GM23248 (cell line): ENCODE measurements at regions not wholly inside any gene's neighbourhood (a gene's known extent, or its start where the extent isn't known, plus 50 kb on each side); places are given as distances from the start of the nearest gene placed in this dataset.

ENCODE experiments used
- DNase-seq: peaks from one replicate; pipeline ENCODE4 v3.0.0-alpha.2; 2015
- H2AFZ ChIP-seq: fragments of 200-600 bp; sonication (generic); 2 replicates; pipeline ENCODE4 v1.6.1; 2016; ENCODE audit warnings: antibody characterized with exemption
- H3F3A ChIP-seq: fragments of 200-600 bp; sonication (generic); 2 replicates; pipeline ENCODE4 v1.6.1; 2016; ENCODE audit warnings: mild to moderate bottlenecking, antibody characterized with exemption, mixed run types; ENCODE audit not compliant: insufficient read depth
- H3K27ac ChIP-seq: fragments of 200-600 bp; sonication (generic); 2 replicates; pipeline ENCODE4 v1.5.1; 2016; ENCODE audit warnings: mild to moderate bottlenecking
- H3K27me3 ChIP-seq: fragments of 200-600 bp; sonication (generic); replicated peaks from 2 replicates; pipeline ENCODE4 v1.6.1; 2016; ENCODE audit warnings: mild to moderate bottlenecking; ENCODE audit not compliant: insufficient read depth
- H3K36me3 ChIP-seq: fragments of 200-600 bp; sonication (generic); 2 replicates; pipeline ENCODE4 v1.6.1; 2016; ENCODE audit warnings: low read depth, mild to moderate bottlenecking
- H3K4me1 ChIP-seq: fragments of 200-600 bp; sonication (generic); 2 replicates; pipeline ENCODE4 v1.6.1; 2016; ENCODE audit warnings: mild to moderate bottlenecking; ENCODE audit not compliant: insufficient read depth
- H3K4me2 ChIP-seq: fragments of 200-600 bp; sonication (generic); one replicate; pipeline ENCODE4 v1.6.1; 2016; ENCODE audit warnings: mild to moderate bottlenecking; ENCODE audit not compliant: unreplicated experiment
- H3K4me3 ChIP-seq: fragments of 200-600 bp; sonication (generic); 2 replicates; pipeline ENCODE4 v1.5.1; 2016; ENCODE audit warnings: mild to moderate bottlenecking
- H3K79me2 ChIP-seq: fragments of 200-600 bp; sonication (generic); 2 replicates; pipeline ENCODE4 v1.6.1; 2016; ENCODE audit warnings: mild to moderate bottlenecking; ENCODE audit not compliant: insufficient read depth
- H3K9ac ChIP-seq: fragments of 200-600 bp; sonication (generic); 2 replicates; pipeline ENCODE4 v1.6.1; 2016; ENCODE audit warnings: mild to moderate bottlenecking
- H3K9me2 ChIP-seq: fragments of 200-600 bp; sonication (generic); 2 replicates; pipeline ENCODE4 v1.6.1; 2016; ENCODE audit warnings: mixed run types, mild to moderate bottlenecking, moderate library complexity; ENCODE audit not compliant: insufficient read depth
- H3K9me3 ChIP-seq: fragments of 200-600 bp; sonication (generic); one replicate; pipeline ENCODE4 v1.6.1; 2017; ENCODE audit warnings: low read depth
- H4K20me1 ChIP-seq: fragments of 200-600 bp; sonication (generic); 2 replicates; pipeline ENCODE4 v1.6.0; 2016; ENCODE audit not compliant: insufficient read depth
- EZH2 ChIP-seq: fragments of 200-600 bp; sonication (generic); IDR thresholded peaks from 2 replicates; pipeline ENCODE4 v1.6.1; 2018; ENCODE audit warnings: antibody characterized with exemption, mild to moderate bottlenecking; ENCODE audit not compliant: insufficient read depth, poor library complexity, severe bottlenecking
- EZH2phosphoT487 ChIP-seq: fragments of 200-600 bp; sonication (generic); IDR thresholded peaks from 2 replicates; pipeline ENCODE4 v1.6.1; 2018; ENCODE audit warnings: antibody characterized with exemption, moderate library complexity, mild to moderate bottlenecking, low read depth; ENCODE audit not compliant: insufficient read depth
- WGBS, 2 experiments: methylation state at CpG; one replicate each; pipeline ENCODE4 v1.1.6; 2015 to 2017; ENCODE audit warnings: low lambda C conversion rate in 2 of 2, low coverage in 1 of 2; ENCODE audit errors: missing lambda C conversion rate in 2 of 2; 5-methylcytosine and 5-hydroxymethylcytosine counted together
- in situ Hi-C: fragments of 300-500 bp; cut with MboI; formaldehyde crosslinking; loops from 2 replicates; pipeline ENCODE4 v1.15.0; 2020

DNA sequence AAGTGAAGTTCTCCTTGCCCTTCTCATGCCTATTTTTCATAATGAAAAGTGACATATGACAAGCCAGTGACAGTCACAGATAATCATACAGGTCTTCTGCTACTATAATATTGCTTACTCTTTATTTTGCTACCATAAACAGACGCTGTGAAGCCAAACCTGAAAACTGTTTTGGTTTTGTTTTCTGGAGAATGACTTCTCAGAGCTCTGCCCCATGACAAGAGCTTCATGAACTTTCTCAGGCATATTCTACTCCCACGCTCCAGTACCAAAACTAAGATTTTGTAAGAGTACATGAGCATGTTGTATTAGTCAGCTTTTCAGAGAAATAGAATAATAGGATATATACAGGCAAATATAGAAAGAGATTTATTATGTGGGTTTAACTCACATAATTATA, 64.3 kb upstream of the VTCN1 start:
- in situ Hi-C loops, result no loop called here
- H3K27me3 ChIP-seq, result no peaks in the 10 kb centered on the region
- no peaks in the 10 kb centered on the region for H3K9me3 ChIP-seq
- H3K4me3 ChIP-seq, result no peak overlapping the region
- H3F3A ChIP-seq, result no peaks in the 10 kb centered on the region
- 42 to 48% methylated on average over 2 of the region's 2 CpGs for WGBS, 2 experiments
- DNase-seq, result peak; percentile 53
- TF ChIP-seq EZH2phosphoT487, result no peak
- TF ChIP-seq EZH2, result no peak
- H3K4me2 ChIP-seq, result no peak overlapping the region
- H3K9me2 ChIP-seq, result no peaks in the 10 kb centered on the region
- H2AFZ ChIP-seq, result 0 out of 2 replicates have a peak overlapping the region, but pooled peaks have one; percentile 35
- H3K36me3 ChIP-seq, result no peaks in the 10 kb centered on the region
- H3K9ac ChIP-seq, result no peak overlapping the region
- no peaks in the 10 kb centered on the region for H4K20me1 ChIP-seq
- no peaks in the 10 kb centered on the region for H3K79me2 ChIP-seq
- no peak overlapping the region for H3K27ac ChIP-seq
- H3K4me1 ChIP-seq, result no peaks in the 10 kb centered on the region

GRCh38 chr1:117271959-117272358, 61.2 kb upstream of the VTCN1 start:
- Histone ChIP-seq H3K4me2 (no peak overlapping the region), H4K20me1 (no peaks in the 10 kb centered on the region), H3K27ac (no peak overlapping the region), H3F3A (no peaks in the 10 kb centered on the region), H3K9ac (no peak overlapping the region), H3K4me1 (no peaks in the 10 kb centered on the region), H3K79me2 (no peaks in the 10 kb centered on the region), H3K9me2 (no peaks in the 10 kb centered on the region), H3K27me3 (peaks cover 3% of the 10 kb centered on the region; the same call in 1 of the 2 replicates), H3K4me3 (no peak overlapping the region), H3K9me3 (no peaks in the 10 kb centered on the region), H2AFZ (no peak overlapping the region), H3K36me3 (no peaks in the 10 kb centered on the region)
- no peak for TF ChIP-seq EZH2phosphoT487
- TF ChIP-seq EZH2, result no peak
- in situ Hi-C loops, result no loop called here
- WGBS, 2 experiments, result 51 to 61% methylated on average over 4 of the region's 4 CpGs
- no peak for DNase-seq

DNA sequence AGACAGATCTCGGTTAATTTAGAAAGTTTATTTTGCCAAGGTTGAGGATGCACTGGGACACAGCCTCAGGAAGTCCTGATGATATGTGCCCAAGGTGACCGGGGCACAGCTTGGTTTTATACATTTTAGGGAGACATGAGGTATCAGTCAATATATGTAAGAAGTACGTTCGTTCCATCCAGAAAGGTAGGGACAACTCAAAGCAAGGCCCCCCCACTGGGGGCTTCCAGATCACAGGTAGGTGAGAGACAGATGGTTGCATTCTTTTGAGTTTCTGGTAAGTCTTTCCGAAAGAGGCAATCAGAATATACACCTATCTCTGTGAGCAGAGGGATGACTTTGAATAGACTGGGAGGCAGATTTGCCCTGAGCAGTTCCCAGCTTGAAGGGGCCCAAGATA, 60.4 kb upstream of the VTCN1 start:
- in situ Hi-C loops, result no loop called here
- Histone ChIP-seq H3K9me2 (no peaks in the 10 kb centered on the region), H3K36me3 (no peaks in the 10 kb centered on the region), H3K27me3 (peaks cover 3% of the 10 kb centered on the region; the same call in 1 of the 2 replicates), H3K27ac (no peak overlapping the region), H3K4me2 (no peak overlapping the region), H3K9ac (no peak overlapping the region), H3K9me3 (no peaks in the 10 kb centered on the region), H3F3A (no peaks in the 10 kb centered on the region), H2AFZ (no peak overlapping the region), H3K4me3 (no peak overlapping the region), H3K4me1 (no peaks in the 10 kb centered on the region), H3K79me2 (no peaks in the 10 kb centered on the region), H4K20me1 (no peaks in the 10 kb centered on the region)
- no peak for DNase-seq
- TF ChIP-seq EZH2phosphoT487 (no peak), EZH2 (no peak)
- 78 to 81% methylated on average over 5 of the region's 5 CpGs for WGBS, 2 experiments

GRCh38 chr1:117270679-117271078, 60.0 kb upstream of the VTCN1 start:
- Histone ChIP-seq H3K9ac (no peak overlapping the region), H3K36me3 (no peaks in the 10 kb centered on the region), H3F3A (no peaks in the 10 kb centered on the region), H3K9me3 (no peaks in the 10 kb centered on the region), H3K4me1 (no peaks in the 10 kb centered on the region), H3K79me2 (no peaks in the 10 kb centered on the region), H2AFZ (no peak overlapping the region), H3K27ac (no peak overlapping the region), H3K4me3 (no peak overlapping the region), H3K27me3 (peaks cover 3% of the 10 kb centered on the region; the same call in 1 of the 2 replicates), H3K4me2 (no peak overlapping the region), H3K9me2 (no peaks in the 10 kb centered on the region), H4K20me1 (no peaks in the 10 kb centered on the region)
- TF ChIP-seq EZH2 (no peak), EZH2phosphoT487 (no peak)
- in situ Hi-C loops, result no loop called here
- no peak for DNase-seq
